Breast epithelium (tissue), 3 donors: ENCODE measurements at regions not wholly inside any gene's neighbourhood (a gene's known extent, or its start where the extent isn't known, plus 50 kb on each side); places are given as distances from the start of the nearest gene placed in this dataset.

ENCODE experiments used
- POLR2A ChIP-seq: fragments of 450-650 bp; IDR thresholded peaks from one replicate; pipeline ENCODE4 v1.6.1; 2016; ENCODE audit warnings: antibody characterized with exemption, mild to moderate bottlenecking, moderate library complexity
- POLR2AphosphoS5 ChIP-seq, 3 donors: sonication (generic); formaldehyde crosslinking; IDR thresholded peaks; one replicate each; pipeline ENCODE4 v1.6.1; 2017; ENCODE audit warnings: antibody characterized with exemption in 3 of 3
- TF ChIP-seq, protein P1 (sequence below), 3 donors: fragments of 450-650 bp; IDR thresholded peaks; one replicate each; pipeline ENCODE4 v1.5.1; 2016 to 2017; ENCODE audit warnings: antibody characterized with exemption in 3 of 3, mild to moderate bottlenecking in 3 of 3, moderate library complexity in 3 of 3

DNA sequence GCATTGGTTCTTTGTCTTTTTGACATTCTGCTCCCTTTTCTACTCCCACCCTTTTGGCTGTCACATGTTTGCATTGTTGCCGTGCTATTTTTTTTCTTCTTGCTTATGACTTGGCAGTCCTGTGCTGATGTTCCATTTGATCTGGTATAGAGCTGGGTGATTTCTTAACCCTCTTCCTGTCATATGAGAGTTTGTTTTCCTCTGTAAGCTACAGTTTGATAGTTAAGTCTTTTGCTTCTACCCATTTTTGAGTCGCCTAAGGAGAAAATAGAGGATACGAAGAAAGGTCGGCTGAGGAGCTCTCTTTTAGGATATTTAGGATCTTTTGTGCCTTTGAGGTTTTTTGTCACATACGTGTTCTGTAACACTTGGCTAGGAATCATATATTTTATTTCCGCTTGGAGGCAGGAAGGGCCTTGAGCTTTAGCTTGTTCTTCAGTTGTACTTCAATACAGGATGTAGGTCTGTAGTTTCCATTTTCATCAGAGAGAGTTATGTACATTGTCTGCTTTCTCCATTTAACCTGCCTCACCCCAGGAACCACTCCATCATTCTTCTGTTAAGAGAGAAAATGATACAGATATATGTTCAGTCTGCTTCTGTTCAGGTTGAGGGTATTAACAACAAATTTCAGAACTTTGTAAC lies 150.7 kb downstream of the BACH1 start:
- TF ChIP-seq, protein P1, sequence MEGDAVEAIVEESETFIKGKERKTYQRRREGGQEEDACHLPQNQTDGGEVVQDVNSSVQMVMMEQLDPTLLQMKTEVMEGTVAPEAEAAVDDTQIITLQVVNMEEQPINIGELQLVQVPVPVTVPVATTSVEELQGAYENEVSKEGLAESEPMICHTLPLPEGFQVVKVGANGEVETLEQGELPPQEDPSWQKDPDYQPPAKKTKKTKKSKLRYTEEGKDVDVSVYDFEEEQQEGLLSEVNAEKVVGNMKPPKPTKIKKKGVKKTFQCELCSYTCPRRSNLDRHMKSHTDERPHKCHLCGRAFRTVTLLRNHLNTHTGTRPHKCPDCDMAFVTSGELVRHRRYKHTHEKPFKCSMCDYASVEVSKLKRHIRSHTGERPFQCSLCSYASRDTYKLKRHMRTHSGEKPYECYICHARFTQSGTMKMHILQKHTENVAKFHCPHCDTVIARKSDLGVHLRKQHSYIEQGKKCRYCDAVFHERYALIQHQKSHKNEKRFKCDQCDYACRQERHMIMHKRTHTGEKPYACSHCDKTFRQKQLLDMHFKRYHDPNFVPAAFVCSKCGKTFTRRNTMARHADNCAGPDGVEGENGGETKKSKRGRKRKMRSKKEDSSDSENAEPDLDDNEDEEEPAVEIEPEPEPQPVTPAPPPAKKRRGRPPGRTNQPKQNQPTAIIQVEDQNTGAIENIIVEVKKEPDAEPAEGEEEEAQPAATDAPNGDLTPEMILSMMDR (IDR thresholded peaks at IDR 0.05), result no peak
- TF ChIP-seq POLR2AphosphoS5 (IDR thresholded peaks at IDR 0.05), result no peak
- no peak for TF ChIP-seq POLR2A
